ENCODE measurements at regions not wholly inside any gene's neighbourhood (a gene's known extent, or its start where the extent isn't known, plus 50 kb on each side); places are given as distances from the start of the nearest gene placed in this dataset.

GRCh38 chr16:86984343-86984742 lies 332.8 kb downstream of the C16orf95 start:
- TF ChIP-seq, protein P1, sequence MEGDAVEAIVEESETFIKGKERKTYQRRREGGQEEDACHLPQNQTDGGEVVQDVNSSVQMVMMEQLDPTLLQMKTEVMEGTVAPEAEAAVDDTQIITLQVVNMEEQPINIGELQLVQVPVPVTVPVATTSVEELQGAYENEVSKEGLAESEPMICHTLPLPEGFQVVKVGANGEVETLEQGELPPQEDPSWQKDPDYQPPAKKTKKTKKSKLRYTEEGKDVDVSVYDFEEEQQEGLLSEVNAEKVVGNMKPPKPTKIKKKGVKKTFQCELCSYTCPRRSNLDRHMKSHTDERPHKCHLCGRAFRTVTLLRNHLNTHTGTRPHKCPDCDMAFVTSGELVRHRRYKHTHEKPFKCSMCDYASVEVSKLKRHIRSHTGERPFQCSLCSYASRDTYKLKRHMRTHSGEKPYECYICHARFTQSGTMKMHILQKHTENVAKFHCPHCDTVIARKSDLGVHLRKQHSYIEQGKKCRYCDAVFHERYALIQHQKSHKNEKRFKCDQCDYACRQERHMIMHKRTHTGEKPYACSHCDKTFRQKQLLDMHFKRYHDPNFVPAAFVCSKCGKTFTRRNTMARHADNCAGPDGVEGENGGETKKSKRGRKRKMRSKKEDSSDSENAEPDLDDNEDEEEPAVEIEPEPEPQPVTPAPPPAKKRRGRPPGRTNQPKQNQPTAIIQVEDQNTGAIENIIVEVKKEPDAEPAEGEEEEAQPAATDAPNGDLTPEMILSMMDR (IDR thresholded peaks at IDR 0.05; ENCODE audit: insufficient read depth, low read depth, low read length, missing control alignments) = no peak
- no peak for DNase-seq (ENCODE audit: low read depth)
- H3K4me3 ChIP-seq (ENCODE audit: low read length) = no peak overlapping the region

- no peak for DNase-seq (ENCODE audit: low read depth)
- TF ChIP-seq, protein P1 (IDR thresholded peaks at IDR 0.05; ENCODE audit: insufficient read depth, low read depth, low read length, missing control alignments) = no peak
- H3K4me3 ChIP-seq (ENCODE audit: low read length) = no peak overlapping the region
Observed at GRCh38 chr16:86984991-86985647, 332.1 kb downstream of the C16orf95 start.

DNA sequence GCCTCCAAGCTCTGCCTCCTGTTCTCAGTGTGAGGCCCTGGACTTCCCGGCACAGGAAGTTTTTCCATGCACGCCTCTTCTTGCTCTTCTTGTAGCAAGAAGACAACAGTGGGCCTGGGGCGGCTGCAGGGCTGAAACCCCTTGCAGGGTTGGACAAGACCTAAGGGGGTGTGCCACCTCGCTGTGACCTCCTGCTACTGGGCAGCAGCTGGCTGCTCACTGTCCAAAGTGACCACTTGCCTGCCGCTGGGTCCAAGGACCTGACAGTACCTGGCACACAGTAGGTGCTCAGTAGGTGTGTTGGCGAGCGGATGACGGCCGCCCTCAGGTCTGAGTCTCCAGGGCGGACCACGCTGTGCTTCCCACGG lies 331.6 kb downstream of the C16orf95 start:
- TF ChIP-seq, protein P1 (IDR thresholded peaks at IDR 0.05; ENCODE audit: insufficient read depth, low read depth, low read length, missing control alignments) = no peak
- no peak for DNase-seq (ENCODE audit: low read depth)
- no peak overlapping the region for H3K4me3 ChIP-seq (ENCODE audit: low read length)

DNA sequence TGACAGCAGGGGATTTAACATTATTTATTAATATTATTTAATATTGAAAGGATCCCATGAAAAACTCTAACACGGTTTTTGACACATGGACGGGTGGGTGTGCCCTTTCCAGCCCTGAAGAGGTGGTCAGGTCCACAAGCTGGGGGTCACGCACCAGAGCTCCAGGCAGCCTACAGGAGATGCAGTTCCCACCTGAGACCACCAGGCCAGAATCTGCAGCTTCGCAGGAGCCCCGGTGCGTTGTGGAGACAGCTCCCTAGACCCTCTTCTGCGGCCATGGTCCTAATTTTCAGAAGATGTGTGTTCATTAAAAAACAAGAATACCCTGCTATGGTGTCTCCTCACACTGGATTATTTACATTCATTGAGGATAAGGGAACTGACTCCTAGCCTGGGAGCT lies 331.1 kb downstream of the C16orf95 start:
- TF ChIP-seq, protein P1 (IDR thresholded peaks at IDR 0.05; ENCODE audit: insufficient read depth, low read depth, low read length, missing control alignments) = no peak
- DNase-seq (ENCODE audit: low read depth) = no peak
- no peak overlapping the region for H3K4me3 ChIP-seq (ENCODE audit: low read length)

GRCh38 chr16:86986809-86987487 lies 330.2 kb downstream of the C16orf95 start:
- H3K4me3 ChIP-seq (ENCODE audit: low read length) = no peak overlapping the region
- DNase-seq (ENCODE audit: low read depth) = no peak
- TF ChIP-seq, protein P1 (IDR thresholded peaks at IDR 0.05; ENCODE audit: insufficient read depth, low read depth, low read length, missing control alignments) = no peak

DNA sequence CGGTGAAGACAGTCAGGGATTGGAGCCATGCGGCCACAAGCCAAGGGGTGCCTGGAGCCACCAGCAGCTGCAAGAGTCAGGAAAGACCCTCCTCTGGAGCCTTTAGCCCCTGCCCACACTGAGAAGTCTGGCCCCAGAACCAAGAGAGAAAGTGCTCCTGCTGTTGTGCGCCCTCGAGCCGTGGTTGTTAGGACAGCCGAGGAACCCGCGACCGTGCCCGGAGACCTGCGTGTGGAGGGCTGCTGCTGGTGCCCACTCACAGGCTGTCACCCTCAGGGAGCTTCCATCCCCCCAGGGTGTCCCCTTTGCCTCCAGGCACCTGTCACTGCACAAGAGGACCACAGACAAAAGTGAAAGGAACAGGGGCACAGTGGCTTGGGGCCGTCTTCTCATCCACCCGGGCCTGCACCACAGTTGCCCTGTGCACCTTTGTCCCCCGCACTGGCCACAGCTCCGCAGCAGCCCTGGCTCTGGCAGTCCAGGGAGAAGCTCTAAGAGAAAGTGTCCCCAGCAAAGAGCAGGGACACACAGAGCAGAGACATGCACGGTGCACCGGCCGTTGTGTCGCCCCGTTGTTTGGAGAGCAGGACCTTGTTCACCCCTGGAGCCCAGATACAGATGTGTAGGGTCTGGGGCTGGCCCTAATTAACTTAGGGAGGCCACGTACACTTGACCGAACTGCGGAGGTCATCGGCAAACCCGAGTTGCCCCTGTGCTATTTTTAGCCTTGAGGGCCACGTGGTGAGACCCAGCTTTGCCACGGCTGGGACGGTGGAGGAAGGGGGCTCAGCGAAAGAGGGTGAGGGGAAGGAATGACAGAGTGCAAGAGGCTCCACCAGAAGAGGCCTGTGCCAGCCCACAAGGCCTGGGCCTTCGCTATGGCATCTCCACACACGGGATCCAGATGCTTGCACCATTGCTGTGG lies 329.2 kb downstream of the C16orf95 start:
- DNase-seq (ENCODE audit: low read depth) = no peak
- H3K4me3 ChIP-seq (ENCODE audit: low read length) = no peak overlapping the region
- TF ChIP-seq, protein P1 (IDR thresholded peaks at IDR 0.05; ENCODE audit: insufficient read depth, low read depth, low read length, missing control alignments) = no peak
